HepG2 (cell line): ENCODE measurements at regions not wholly inside any gene's neighbourhood (a gene's known extent, or its start where the extent isn't known, plus 50 kb on each side); places are given as distances from the start of the nearest gene placed in this dataset.

Source experiments
- ATAC-seq: fragments of 200-7000 bp; cut with Tn5 transposase; 3 replicates; pipeline ENCODE4 v1.9.1; 2020; ENCODE audit warnings: mild to moderate bottlenecking, moderate library complexity
- BruUV-seq: library from RNA; stranded (reverse); fragments of 400-500 nt; replicated peaks from 2 replicates; lab custom pipeline; 2021; lab: Mats Ljungman, UMichigan
- CTCF ChIA-PET: fragments of 300-600 bp; formaldehyde crosslinking; extraction: SDS; loops from one replicate; lab custom pipeline; 2021; ENCODE audit warnings: low total read pairs, inconsistent platforms, low intra/inter-chr PET ratio; lab: Yijun Ruan, JAX
- POLR2A ChIA-PET: fragments of 350-600 bp; sonication (Branson Sonifier 250); formaldehyde crosslinking; loops from one replicate; lab custom pipeline; 2020; ENCODE audit warnings: antibody characterized with exemption, inconsistent platforms; lab: Yijun Ruan, JAX
- DNase-seq: peaks from one replicate; pipeline ENCODE4 v3.0.0-alpha.2; 2015; ENCODE audit warnings: low spot score
- FAIRE-seq: peaks from 3 replicates; lab custom pipeline; 2011; peaks lifted over from hg19 to GRCh38; lab: Jason Lieb, UNC
- H2AFZ ChIP-seq: one replicate; pipeline ENCODE4 v1.6.1; 2011; ENCODE audit warnings: low read length, inconsistent platforms
- H3K27ac ChIP-seq: fragments of 300-600 bp; 3 replicates; pipeline ENCODE4 v1.8.0; 2011; ENCODE audit warnings: mixed run types, mild to moderate bottlenecking, mixed read lengths, low read length, inconsistent platforms; ENCODE audit not compliant: insufficient read depth; ENCODE audit errors: extremely low read length
- H3K27me3 ChIP-seq, 2 experiments: fragments of 200-600 bp in 1 of 2; 2 replicates in 1 of 2; 3 replicates in 1 of 2; pipeline versions ENCODE4 v1.6.0 to v1.8.0; 2011; ENCODE audit warnings: low read length in 2 of 2, mild to moderate bottlenecking in 2 of 2, moderate library complexity in 2 of 2, inconsistent platforms in 1 of 2; ENCODE audit not compliant: insufficient read depth in 2 of 2, control insufficient read depth in 1 of 2
- H3K36me3 ChIP-seq, 2 experiments: fragments of 200-600 bp in 1 of 2; replicated peaks in 1 of 2; 2 replicates in 1 of 2; 3 replicates in 1 of 2; pipeline versions ENCODE4 v1.5.1 to v1.8.0; 2011; ENCODE audit warnings: low read length in 2 of 2, inconsistent platforms in 1 of 2; ENCODE audit not compliant: insufficient read depth in 2 of 2, control insufficient read depth in 1 of 2
- H3K4me1 ChIP-seq: 2 replicates; pipeline ENCODE4 v1.5.1; 2012; ENCODE audit warnings: low read length, inconsistent platforms; ENCODE audit not compliant: insufficient read depth
- H3K4me2 ChIP-seq: 2 replicates; pipeline ENCODE4 v1.6.0; 2011; ENCODE audit warnings: low read depth, low read length, inconsistent platforms
- H3K4me3 ChIP-seq, 3 experiments: fragments of 200-600 bp in 1 of 3; sonication (generic), shearing (Covaris generic) in 1 of 3; replicated peaks in 1 of 3; 2 replicates each; pipeline ENCODE4 v1.5.1; 2011 to 2016; ENCODE audit warnings: low read length in 3 of 3, inconsistent platforms in 2 of 3, low read depth in 2 of 3, mild to moderate bottlenecking in 2 of 3, control low read depth in 1 of 3, mixed read lengths in 1 of 3; ENCODE audit not compliant: insufficient read depth in 1 of 3
- H3K79me2 ChIP-seq: one replicate; pipeline ENCODE4 v1.6.1; 2011; ENCODE audit warnings: low read length, inconsistent platforms; ENCODE audit not compliant: insufficient read depth
- H3K9ac ChIP-seq: 2 replicates; pipeline ENCODE4 v1.6.0; 2011; ENCODE audit warnings: mild to moderate bottlenecking, low read depth, low read length, inconsistent platforms; ENCODE audit not compliant: insufficient read depth
- H3K9me3 ChIP-seq: 2 replicates; pipeline ENCODE4 v1.5.1; 2012; ENCODE audit warnings: mild to moderate bottlenecking, low read length
- H4K20me1 ChIP-seq: 2 replicates; pipeline ENCODE4 v1.6.0; 2011; ENCODE audit warnings: inconsistent platforms, mild to moderate bottlenecking, low read length, moderate library complexity; ENCODE audit not compliant: insufficient read depth
- ERF ChIP-seq: IDR thresholded peaks from 2 replicates; pipeline ENCODE4 v1.6.1; 2018; ENCODE audit warnings: missing biosample characterization, missing genetic modification reagents
- ISX ChIP-seq: sonication (generic); formaldehyde crosslinking; conservative IDR thresholded peaks from 2 replicates; pipeline ENCODE4 v1.5.0; 2020; ENCODE audit warnings: missing genetic modification reagents
- MXI1 ChIP-seq: IDR thresholded peaks from 3 replicates; pipeline ENCODE4 v1.6.1; 2012; ENCODE audit warnings: low read depth, low read length, inconsistent platforms, borderline replicate concordance
- NFKBIZ ChIP-seq: IDR thresholded peaks from 2 replicates; pipeline ENCODE4 v1.6.1; 2018; ENCODE audit warnings: missing genetic modification reagents, missing compliant biosample characterization
- SAFB2 ChIP-seq: sonication (generic); formaldehyde crosslinking; IDR thresholded peaks from 2 replicates; pipeline ENCODE4 v1.5.1; 2020; ENCODE audit warnings: missing genetic modification reagents, low read depth, mild to moderate bottlenecking, borderline replicate concordance
- TCF7 ChIP-seq: sonication (generic); IDR thresholded peaks from 2 replicates; pipeline ENCODE4 v1.6.1; 2016; ENCODE audit warnings: antibody characterized with exemption, low read depth
- ZNF350 ChIP-seq: sonication (generic); formaldehyde crosslinking; IDR thresholded peaks from 2 replicates; pipeline ENCODE4 v1.4.0; 2020; ENCODE audit warnings: mild to moderate bottlenecking, low read depth, missing genetic modification reagents, borderline replicate concordance
- ZNF543 ChIP-seq: sonication (generic); formaldehyde crosslinking; IDR thresholded peaks from 2 replicates; pipeline ENCODE4 v1.4.0; 2020; ENCODE audit warnings: mild to moderate bottlenecking, missing genetic modification reagents
- ZNF777 ChIP-seq: sonication (generic); formaldehyde crosslinking; IDR thresholded peaks from 2 replicates; pipeline ENCODE4 v1.4.0; 2020; ENCODE audit warnings: missing genetic modification reagents
- ZZZ3 ChIP-seq: sonication (generic); formaldehyde crosslinking; IDR thresholded peaks from 2 replicates; pipeline ENCODE4 v1.4.0; 2020; ENCODE audit warnings: missing genetic modification reagents, mild to moderate bottlenecking, borderline replicate concordance
- in situ Hi-C: cut with HindIII; loops from 2 replicates; pipeline ENCODE4 v1.10.0; 2017; ENCODE audit warnings: low pct_unique_long_range_greater_than_20kb; ENCODE audit not compliant: extremely low pct_ligation_motif_present
- intact Hi-C: fragments of 100-400 bp; cut with micrococcal nuclease; formaldehyde crosslinking; loops from one replicate; pipeline ENCODE4 v1.10.0; 2022; ENCODE audit not compliant: unreplicated experiment
- TF ChIP-seq, protein P1 (sequence below): sonication (generic); formaldehyde crosslinking; IDR thresholded peaks from 2 replicates; pipeline ENCODE4 v1.4.0; 2020; ENCODE audit warnings: missing genetic modification reagents, borderline replicate concordance
- TF ChIP-seq, protein P2 (sequence below): IDR thresholded peaks from 2 replicates; pipeline ENCODE4 v1.6.1; 2016

DNA sequence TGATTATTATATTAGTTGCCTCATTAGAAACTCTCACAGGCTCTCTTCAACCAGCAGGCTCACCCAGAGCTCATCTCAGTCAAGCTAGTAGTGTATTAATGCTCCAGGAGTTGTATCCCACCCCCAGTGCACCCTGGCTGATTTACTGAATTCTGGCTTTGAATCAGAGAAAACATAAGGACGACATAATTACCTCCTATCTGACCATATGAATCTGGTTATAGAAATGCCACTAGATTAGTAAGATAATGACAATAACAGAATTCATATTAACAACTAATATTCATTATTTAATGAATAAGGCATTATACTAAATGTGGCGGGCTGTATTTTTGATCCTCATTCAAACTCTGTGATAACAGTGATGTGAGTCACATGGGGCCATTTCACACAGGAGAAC is 1066.7 kb downstream of the TTLL7 start (continued):
- TF ChIP-seq, protein P1, sequence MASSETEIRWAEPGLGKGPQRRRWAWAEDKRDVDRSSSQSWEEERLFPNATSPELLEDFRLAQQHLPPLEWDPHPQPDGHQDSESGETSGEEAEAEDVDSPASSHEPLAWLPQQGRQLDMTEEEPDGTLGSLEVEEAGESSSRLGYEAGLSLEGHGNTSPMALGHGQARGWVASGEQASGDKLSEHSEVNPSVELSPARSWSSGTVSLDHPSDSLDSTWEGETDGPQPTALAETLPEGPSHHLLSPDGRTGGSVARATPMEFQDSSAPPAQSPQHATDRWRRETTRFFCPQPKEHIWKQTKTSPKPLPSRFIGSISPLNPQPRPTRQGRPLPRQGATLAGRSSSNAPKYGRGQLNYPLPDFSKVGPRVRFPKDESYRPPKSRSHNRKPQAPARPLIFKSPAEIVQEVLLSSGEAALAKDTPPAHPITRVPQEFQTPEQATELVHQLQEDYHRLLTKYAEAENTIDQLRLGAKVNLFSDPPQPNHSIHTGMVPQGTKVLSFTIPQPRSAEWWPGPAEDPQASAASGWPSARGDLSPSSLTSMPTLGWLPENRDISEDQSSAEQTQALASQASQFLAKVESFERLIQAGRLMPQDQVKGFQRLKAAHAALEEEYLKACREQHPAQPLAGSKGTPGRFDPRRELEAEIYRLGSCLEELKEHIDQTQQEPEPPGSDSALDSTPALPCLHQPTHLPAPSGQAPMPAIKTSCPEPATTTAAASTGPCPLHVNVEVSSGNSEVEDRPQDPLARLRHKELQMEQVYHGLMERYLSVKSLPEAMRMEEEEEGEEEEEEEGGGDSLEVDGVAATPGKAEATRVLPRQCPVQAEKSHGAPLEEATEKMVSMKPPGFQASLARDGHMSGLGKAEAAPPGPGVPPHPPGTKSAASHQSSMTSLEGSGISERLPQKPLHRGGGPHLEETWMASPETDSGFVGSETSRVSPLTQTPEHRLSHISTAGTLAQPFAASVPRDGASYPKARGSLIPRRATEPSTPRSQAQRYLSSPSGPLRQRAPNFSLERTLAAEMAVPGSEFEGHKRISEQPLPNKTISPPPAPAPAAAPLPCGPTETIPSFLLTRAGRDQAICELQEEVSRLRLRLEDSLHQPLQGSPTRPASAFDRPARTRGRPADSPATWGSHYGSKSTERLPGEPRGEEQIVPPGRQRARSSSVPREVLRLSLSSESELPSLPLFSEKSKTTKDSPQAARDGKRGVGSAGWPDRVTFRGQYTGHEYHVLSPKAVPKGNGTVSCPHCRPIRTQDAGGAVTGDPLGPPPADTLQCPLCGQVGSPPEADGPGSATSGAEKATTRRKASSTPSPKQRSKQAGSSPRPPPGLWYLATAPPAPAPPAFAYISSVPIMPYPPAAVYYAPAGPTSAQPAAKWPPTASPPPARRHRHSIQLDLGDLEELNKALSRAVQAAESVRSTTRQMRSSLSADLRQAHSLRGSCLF (CRISPR knock-in tag): no peak

DNA sequence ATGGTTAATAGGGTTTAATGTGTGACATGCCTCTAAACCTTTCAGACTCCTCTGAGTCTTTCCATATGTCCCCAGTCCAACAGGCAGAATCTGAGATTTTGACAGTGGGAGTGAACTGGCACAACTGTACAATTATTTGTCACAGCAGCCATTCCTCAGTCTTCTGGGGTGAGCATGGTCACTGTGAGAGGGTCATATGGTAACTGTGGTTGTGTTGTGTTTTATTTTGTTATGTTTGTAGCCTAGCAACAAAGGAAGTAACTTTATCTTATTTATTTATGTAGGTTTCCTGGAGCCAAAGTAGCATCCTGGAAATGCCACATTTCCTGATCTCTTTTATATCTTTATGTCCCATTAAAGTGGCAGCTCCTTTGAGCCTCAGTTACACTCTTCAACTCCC is 1067.9 kb downstream of the TTLL7 start:
- H3K27ac ChIP-seq: no peak overlapping the region
- ChIA-PET POLR2A (no interaction called here), CTCF (no interaction called here)
- no peaks in the 10 kb centered on the region for H3K4me1 ChIP-seq
- no peaks in the 10 kb centered on the region for H3K79me2 ChIP-seq
- H3K27me3 ChIP-seq: no peaks in the 10 kb centered on the region
- TF ChIP-seq TCF7 (no peak), ERF (no peak), ZZZ3 (no peak), ISX (CRISPR knock-in tag) (no peak), MXI1 (no peak), NFKBIZ (no peak), ZNF543 (CRISPR knock-in tag) (no peak), SAFB2 (no peak), ZNF777 (CRISPR knock-in tag) (no peak), ZNF350 (CRISPR knock-in tag) (no peak)
- TF ChIP-seq, protein P2, sequence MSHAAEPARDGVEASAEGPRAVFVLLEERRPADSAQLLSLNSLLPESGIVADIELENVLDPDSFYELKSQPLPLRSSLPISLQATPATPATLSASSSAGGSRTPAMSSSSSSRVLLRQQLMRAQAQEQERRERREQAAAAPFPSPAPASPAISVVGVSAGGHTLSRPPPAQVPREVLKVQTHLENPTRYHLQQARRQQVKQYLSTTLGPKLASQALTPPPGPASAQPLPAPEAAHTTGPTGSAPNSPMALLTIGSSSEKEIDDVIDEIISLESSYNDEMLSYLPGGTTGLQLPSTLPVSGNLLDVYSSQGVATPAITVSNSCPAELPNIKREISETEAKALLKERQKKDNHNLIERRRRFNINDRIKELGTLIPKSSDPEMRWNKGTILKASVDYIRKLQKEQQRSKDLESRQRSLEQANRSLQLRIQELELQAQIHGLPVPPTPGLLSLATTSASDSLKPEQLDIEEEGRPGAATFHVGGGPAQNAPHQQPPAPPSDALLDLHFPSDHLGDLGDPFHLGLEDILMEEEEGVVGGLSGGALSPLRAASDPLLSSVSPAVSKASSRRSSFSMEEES (CRISPR knock-in tag): no peak
- H4K20me1 ChIP-seq: no peaks in the 10 kb centered on the region
- peaks cover 71% of the 10 kb centered on the region for H3K9me3 ChIP-seq
- no peak for FAIRE-seq
- H3K4me2 ChIP-seq: no peak overlapping the region
- intact Hi-C loops (no loop called here), in situ Hi-C loops (no loop called here)
- no peak overlapping the region for H3K9ac ChIP-seq
- no peak overlapping the region for H2AFZ ChIP-seq
- BruUV-seq: no TSS peak
- no peaks in the 10 kb centered on the region for H3K36me3 ChIP-seq
- no peak for DNase-seq
- ATAC-seq: no peak
- no peak overlapping the region for H3K4me3 ChIP-seq
